ENCODE measurements at regions not wholly inside any gene's neighbourhood (a gene's known extent, or its start where the extent isn't known, plus 50 kb on each side); places are given as distances from the start of the nearest gene placed in this dataset.
"Not testable (repeated sequence)": the region's sequence is repeated elsewhere in the genome, so short reads cannot be mapped to it uniquely, and the experiment has no call there.

DNA sequence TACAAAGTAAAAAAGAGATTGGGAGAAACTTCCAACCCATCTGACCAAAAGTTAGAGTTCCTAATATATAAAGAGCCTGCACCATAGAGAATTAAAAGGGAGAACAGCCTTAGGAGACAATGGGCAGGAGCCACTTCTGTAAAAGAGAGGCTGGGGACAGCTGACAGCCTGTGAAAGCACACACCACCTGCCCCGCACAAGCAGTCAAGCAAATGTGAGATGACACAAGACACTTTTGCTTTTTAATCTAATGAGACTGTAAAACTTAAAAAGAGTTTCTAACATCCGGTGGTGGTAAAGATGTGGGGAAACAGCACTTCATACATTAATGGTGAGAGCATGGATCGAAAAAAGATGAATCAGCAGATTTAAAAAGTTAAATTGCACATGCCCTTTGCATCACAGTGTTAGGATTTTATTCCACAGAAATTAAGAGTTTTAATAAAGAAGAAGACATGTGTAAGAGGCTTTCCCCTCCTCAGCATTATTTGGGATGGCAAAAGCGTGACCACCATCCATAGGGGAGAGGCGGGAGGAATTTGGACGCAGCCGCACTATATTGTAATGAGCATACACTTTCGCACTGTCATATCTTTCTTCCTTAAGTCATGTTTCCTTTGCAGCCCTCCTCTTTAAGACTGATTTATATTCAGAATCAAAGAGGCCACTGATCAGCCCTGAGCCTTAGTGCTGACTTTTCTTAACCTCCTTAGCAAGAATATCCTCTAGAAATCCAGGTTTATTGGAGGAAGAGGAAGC is 322.2 kb upstream of the CHRNA7 start:
- not testable (repeated sequence) for H3K4me1 Mint-ChIP-seq (ENCODE audit: low read depth); H3K27me3 Mint-ChIP-seq; H3K36me3 Mint-ChIP-seq (ENCODE audit: insufficient read depth); H3K27ac Mint-ChIP-seq; H3K9me3 Mint-ChIP-seq (ENCODE audit: low read depth); DNase-seq (ENCODE audit: low spot score, unreplicated experiment); H3K4me3 Mint-ChIP-seq (ENCODE audit: low read depth)

DNA sequence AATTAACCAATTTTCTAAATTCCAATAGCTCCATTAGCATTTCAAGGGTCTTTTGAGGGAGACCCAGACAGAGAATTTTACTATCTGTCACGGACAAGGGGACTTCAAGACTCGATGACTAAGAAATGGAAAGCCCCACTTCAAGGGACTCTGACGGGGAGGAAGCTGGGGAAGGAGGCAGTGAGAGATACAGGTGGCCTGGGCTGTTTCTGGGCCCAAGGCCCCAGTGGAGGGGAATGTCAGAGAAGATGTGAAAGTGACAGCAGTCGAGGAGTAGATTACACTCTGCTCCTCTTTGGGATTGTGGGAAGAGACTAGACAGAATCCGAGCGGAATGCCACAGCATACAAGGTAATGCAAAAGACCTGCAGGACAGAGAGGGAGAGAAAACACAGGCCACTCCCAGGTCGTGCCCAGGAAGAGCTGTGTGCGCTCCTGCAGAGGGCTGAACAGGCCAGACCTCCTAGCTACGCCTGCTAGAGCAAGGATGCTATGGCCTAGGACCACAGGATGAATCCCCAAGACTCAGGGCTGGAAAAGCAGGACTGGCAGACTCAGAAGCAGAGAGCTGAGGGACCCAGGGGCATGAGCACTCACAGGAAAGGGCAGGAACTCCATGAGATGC is 321.5 kb upstream of the CHRNA7 start:
- H3K9me3 Mint-ChIP-seq (ENCODE audit: low read depth); H3K27ac Mint-ChIP-seq; H3K4me1 Mint-ChIP-seq (ENCODE audit: low read depth); H3K27me3 Mint-ChIP-seq; H3K36me3 Mint-ChIP-seq (ENCODE audit: insufficient read depth); DNase-seq (ENCODE audit: low spot score, unreplicated experiment); H3K4me3 Mint-ChIP-seq (ENCODE audit: low read depth): not testable (repeated sequence)

DNA sequence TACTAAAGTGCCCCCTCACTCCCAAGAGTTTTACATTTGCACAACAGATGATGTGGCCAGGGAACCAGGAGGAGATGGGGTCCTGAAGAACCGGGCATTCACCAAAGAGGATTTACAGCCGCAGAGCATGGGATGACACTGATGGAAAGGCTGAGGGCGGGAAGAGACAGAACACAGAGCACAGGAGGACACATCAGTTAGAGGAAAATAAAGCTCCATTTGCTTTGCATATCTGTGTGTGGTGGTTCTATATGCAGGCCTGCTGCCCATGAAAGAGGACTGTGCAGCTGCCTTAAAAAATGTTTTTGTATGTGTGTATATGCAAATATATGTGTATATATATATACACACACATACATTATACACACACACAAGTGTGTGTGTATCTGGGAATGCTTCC is 320.8 kb upstream of the CHRNA7 start:
- H3K4me1 Mint-ChIP-seq (ENCODE audit: low read depth); H3K36me3 Mint-ChIP-seq (ENCODE audit: insufficient read depth); H3K27me3 Mint-ChIP-seq; H3K9me3 Mint-ChIP-seq (ENCODE audit: low read depth); H3K27ac Mint-ChIP-seq; DNase-seq (ENCODE audit: low spot score, unreplicated experiment); H3K4me3 Mint-ChIP-seq (ENCODE audit: low read depth): not testable (repeated sequence)

DNA sequence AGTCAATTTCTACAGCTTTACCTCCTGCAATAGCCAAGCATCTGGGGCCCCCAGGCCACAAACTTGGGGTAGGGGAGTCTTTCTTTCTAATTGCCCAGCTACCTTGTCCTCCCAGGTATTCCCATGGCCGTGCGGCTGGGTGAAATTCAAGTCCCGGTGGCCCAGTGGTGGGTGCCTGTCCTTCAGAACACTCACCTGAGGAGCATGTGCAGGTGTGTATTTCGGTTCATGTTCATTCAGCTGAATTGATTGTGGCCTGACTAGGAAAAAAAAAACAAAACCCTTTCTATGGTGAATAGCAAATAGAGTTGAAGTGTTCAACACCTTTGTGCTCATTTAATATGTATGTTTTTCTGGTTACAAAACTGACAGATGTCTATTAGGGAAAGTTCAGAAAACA is 319.5 kb upstream of the CHRNA7 start:
- H3K4me3 Mint-ChIP-seq (ENCODE audit: low read depth); H3K27ac Mint-ChIP-seq; DNase-seq (ENCODE audit: low spot score, unreplicated experiment); H3K36me3 Mint-ChIP-seq (ENCODE audit: insufficient read depth); H3K9me3 Mint-ChIP-seq (ENCODE audit: low read depth); H3K27me3 Mint-ChIP-seq; H3K4me1 Mint-ChIP-seq (ENCODE audit: low read depth): not testable (repeated sequence)

DNA sequence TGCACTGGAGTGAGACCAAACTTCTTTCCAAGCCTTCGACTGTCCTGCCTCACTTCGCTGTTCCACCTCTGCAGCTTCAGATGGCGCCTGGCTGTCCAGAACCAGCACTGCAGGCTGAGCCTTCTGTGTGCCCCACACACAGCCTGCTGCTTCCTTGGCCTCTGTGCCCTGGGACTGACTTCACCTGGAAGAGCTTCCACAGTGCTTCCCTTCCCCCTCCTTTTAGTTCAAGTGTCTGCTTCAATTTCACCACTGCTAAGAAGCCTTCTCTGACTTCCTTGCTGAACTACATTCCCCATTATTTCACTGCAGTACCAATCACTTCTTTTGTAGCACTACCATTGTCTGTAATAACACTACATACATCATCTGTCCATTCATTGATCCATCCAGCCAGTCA is 315.1 kb upstream of the CHRNA7 start:
- not testable (repeated sequence) for H3K27me3 Mint-ChIP-seq; H3K4me3 Mint-ChIP-seq (ENCODE audit: low read depth); H3K36me3 Mint-ChIP-seq (ENCODE audit: insufficient read depth); DNase-seq (ENCODE audit: low spot score, unreplicated experiment); H3K4me1 Mint-ChIP-seq (ENCODE audit: low read depth); H3K9me3 Mint-ChIP-seq (ENCODE audit: low read depth); H3K27ac Mint-ChIP-seq

DNA sequence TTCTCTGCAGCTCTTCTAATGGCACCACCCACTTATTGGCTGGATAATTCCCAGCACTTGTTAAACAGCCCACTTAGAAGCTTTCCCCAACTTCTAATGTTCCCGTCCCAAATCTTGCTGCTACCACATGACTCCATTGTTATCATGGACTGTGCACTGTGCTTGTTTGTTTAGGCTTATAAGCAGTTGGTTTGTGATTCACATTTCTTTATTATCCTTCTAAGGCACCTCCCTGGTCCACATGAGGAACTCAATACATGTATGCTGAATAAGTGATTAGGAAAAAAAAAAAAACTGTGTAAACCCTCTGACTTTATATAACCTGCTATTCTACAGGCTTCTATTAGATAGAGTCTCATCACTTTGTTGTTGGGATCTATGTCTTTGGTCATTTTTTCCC is 311.7 kb upstream of the CHRNA7 start:
- H3K9me3 Mint-ChIP-seq (ENCODE audit: low read depth); H3K27ac Mint-ChIP-seq; DNase-seq (ENCODE audit: low spot score, unreplicated experiment); H3K27me3 Mint-ChIP-seq; H3K4me1 Mint-ChIP-seq (ENCODE audit: low read depth); H3K4me3 Mint-ChIP-seq (ENCODE audit: low read depth); H3K36me3 Mint-ChIP-seq (ENCODE audit: insufficient read depth): not testable (repeated sequence)

DNA sequence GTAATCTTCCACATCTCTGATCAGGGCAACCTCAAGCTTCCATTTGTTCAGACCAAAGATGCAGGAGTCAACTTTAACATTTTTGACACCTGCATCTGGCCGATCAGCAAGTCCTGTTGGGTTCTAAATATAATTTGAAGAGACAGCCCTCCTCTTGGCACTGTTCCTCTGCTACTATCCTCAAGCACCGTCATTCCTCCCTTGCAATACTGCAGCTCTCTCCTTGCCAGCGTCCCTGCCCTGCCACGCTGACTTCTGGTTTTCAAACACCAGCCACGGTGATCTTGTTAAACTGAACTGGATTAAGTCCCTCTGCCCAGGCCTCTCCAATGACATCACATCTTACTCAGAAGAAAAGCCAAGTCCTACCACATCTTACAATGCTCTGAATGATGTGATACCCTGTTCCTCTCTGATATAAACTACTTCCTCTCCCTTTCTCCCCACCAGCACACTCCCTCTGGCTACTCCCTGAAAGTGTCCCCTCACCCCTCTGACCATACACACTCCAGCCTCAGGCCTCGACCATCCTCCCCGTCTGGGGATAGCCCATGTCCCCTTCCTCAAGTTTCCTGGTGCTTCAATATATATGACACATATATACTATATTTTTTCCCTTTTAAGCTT is 310.8 kb upstream of the CHRNA7 start:
- DNase-seq (ENCODE audit: low spot score, unreplicated experiment); H3K4me1 Mint-ChIP-seq (ENCODE audit: low read depth); H3K27ac Mint-ChIP-seq; H3K36me3 Mint-ChIP-seq (ENCODE audit: insufficient read depth); H3K4me3 Mint-ChIP-seq (ENCODE audit: low read depth); H3K27me3 Mint-ChIP-seq; H3K9me3 Mint-ChIP-seq (ENCODE audit: low read depth): not testable (repeated sequence)

DNA sequence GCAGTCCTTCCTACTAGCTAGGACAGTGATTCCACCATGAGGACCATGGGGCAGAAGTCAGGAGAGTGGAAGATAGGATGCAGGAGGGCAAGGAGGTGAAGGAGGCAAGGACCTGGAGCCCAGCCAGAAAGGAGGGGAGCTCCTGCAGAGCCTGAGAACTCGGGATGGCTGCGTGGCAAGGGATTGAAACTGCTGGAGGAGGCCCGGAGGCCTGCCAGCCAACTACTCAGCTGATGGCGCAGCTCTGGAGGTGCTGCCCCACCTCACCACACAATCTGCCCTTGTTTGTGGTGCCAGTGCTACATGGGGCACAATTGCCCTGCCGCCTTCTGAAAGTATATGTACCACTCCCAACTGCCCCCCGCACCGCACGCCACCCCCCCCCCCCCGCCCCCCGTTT is 307.3 kb upstream of the CHRNA7 start:
- not testable (repeated sequence) for H3K36me3 Mint-ChIP-seq (ENCODE audit: insufficient read depth); H3K9me3 Mint-ChIP-seq (ENCODE audit: low read depth); H3K4me3 Mint-ChIP-seq (ENCODE audit: low read depth); H3K4me1 Mint-ChIP-seq (ENCODE audit: low read depth); H3K27ac Mint-ChIP-seq; H3K27me3 Mint-ChIP-seq; DNase-seq (ENCODE audit: low spot score, unreplicated experiment)

DNA sequence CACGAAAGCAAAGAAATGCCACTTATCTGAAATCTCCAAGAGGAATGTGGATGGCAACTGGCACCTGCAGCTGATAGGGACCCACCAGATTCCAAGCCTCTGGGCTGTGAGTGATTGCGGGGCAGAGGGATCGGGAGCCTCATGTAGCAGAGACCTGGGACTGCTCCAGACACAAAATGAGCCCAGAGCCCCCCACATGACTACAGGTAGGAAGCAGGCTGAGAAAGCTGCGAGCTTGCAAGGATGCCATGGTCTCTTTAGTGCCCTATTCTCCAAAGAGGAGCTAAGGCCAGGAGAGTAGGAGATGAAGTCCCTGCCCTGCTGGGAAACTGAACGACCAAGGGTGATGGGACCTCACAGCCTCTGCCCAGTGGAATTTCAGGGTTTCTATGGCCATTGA is 305.4 kb upstream of the CHRNA7 start:
- not testable (repeated sequence) for H3K27me3 Mint-ChIP-seq; H3K9me3 Mint-ChIP-seq (ENCODE audit: low read depth); DNase-seq (ENCODE audit: low spot score, unreplicated experiment); H3K4me3 Mint-ChIP-seq (ENCODE audit: low read depth); H3K27ac Mint-ChIP-seq; H3K36me3 Mint-ChIP-seq (ENCODE audit: insufficient read depth); H3K4me1 Mint-ChIP-seq (ENCODE audit: low read depth)

DNA sequence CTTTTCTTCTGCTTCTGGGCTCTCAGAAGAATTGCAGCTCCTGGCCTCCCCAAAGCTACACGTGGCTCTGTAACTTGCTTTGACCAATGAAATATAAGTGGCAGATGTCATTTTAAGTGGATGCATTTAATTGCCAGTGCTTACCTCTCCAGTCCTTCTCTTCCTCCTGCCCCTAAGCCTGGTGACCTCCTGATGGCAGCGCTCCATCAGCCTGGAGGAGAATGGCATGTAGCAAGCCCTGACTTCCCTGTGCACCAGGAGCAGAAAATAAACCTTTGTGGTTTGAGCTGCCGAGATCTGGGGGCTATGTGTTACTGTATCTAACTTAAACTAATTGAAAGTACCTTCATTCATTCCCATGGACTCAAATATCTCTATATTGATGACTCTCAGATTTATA is 304.7 kb upstream of the CHRNA7 start:
- H3K4me3 Mint-ChIP-seq (ENCODE audit: low read depth); H3K9me3 Mint-ChIP-seq (ENCODE audit: low read depth); H3K4me1 Mint-ChIP-seq (ENCODE audit: low read depth); DNase-seq (ENCODE audit: low spot score, unreplicated experiment); H3K27me3 Mint-ChIP-seq; H3K36me3 Mint-ChIP-seq (ENCODE audit: insufficient read depth); H3K27ac Mint-ChIP-seq: not testable (repeated sequence)

Measured in progenitor cell of endocrine pancreas (in vitro differentiated cells).